OCI-LY1 (cell line): ENCODE measurements at regions not wholly inside any gene's neighbourhood (a gene's known extent, or its start where the extent isn't known, plus 50 kb on each side); places are given as distances from the start of the nearest gene placed in this dataset.
A peak's percentile ranks its signal among the peaks of the same experiment; 100 is the strongest.

Experiments
- H2AFZ ChIP-seq: fragments of 200-600 bp; sonication (generic), shearing (Covaris generic); 2 replicates; pipeline ENCODE4 v1.6.0; 2014; ENCODE audit warnings: antibody characterized with exemption, mild to moderate bottlenecking, low read length
- H3F3A ChIP-seq: fragments of 200-600 bp; sonication (generic), shearing (Covaris generic); 2 replicates; pipeline ENCODE4 v1.6.0; 2014; ENCODE audit warnings: mild to moderate bottlenecking, antibody characterized with exemption, low read length, moderate library complexity; ENCODE audit not compliant: insufficient read depth
- H3K27ac ChIP-seq: fragments of 200-600 bp; sonication (generic); 2 replicates; pipeline ENCODE4 v1.5.1; 2014; ENCODE audit warnings: low read length, mixed run types, mild to moderate bottlenecking, low read depth; ENCODE audit not compliant: poor library complexity, severe bottlenecking
- H3K27me3 ChIP-seq: fragments of 200-600 bp; sonication (generic); 2 replicates; pipeline ENCODE4 v1.6.0; 2014; ENCODE audit warnings: antibody characterized with exemption, mild to moderate bottlenecking, low read length, moderate library complexity; ENCODE audit not compliant: insufficient read depth
- H3K36me3 ChIP-seq: fragments of 200-600 bp; sonication (generic); 2 replicates; pipeline ENCODE4 v1.6.1; 2014; ENCODE audit warnings: mild to moderate bottlenecking, antibody characterized with exemption, low read length, moderate library complexity, mixed read lengths; ENCODE audit not compliant: insufficient read depth
- H3K4me1 ChIP-seq: fragments of 200-600 bp; sonication (generic); 2 replicates; pipeline ENCODE4 v1.5.1; 2014; ENCODE audit warnings: mild to moderate bottlenecking, low read length, moderate library complexity; ENCODE audit not compliant: insufficient read depth, severe bottlenecking
- H3K4me2 ChIP-seq: fragments of 200-600 bp; sonication (generic), shearing (Covaris generic); 2 replicates; pipeline ENCODE4 v1.6.1; 2014; ENCODE audit warnings: low read length
- H3K4me3 ChIP-seq: fragments of 200-600 bp; sonication (generic); 2 replicates; pipeline ENCODE4 v1.5.1; 2014; ENCODE audit warnings: low read length, low read depth, mild to moderate bottlenecking, mixed read lengths; ENCODE audit not compliant: poor library complexity, severe bottlenecking
- H3K79me2 ChIP-seq: fragments of 200-600 bp; shearing (Covaris generic); 2 replicates; pipeline ENCODE4 v1.6.1; 2016; ENCODE audit warnings: mixed run types, low read length, mixed read lengths; ENCODE audit not compliant: insufficient read depth
- H3K9ac ChIP-seq: fragments of 200-600 bp; sonication (generic), shearing (Covaris generic); 2 replicates; pipeline ENCODE4 v1.6.1; 2014; ENCODE audit warnings: mild to moderate bottlenecking, low read length, mixed read lengths
- H3K9me2 ChIP-seq: fragments of 200-600 bp; sonication (generic), shearing (Covaris generic); 2 replicates; pipeline ENCODE4 v1.6.1; 2014; ENCODE audit warnings: low read depth, mild to moderate bottlenecking, low read length, mixed read lengths
- H3K9me3 ChIP-seq: fragments of 200-600 bp; shearing (Covaris generic); 2 replicates; pipeline ENCODE4 v1.6.1; 2014; ENCODE audit warnings: low read length, mixed read lengths
- H4K20me1 ChIP-seq: fragments of 200-600 bp; sonication (generic), shearing (Covaris generic); 2 replicates; pipeline ENCODE4 v1.6.0; 2016; ENCODE audit warnings: mild to moderate bottlenecking, low read length; ENCODE audit not compliant: insufficient read depth
- CTCF ChIP-seq: fragments of 200-600 bp; sonication (generic), shearing (Covaris generic); IDR thresholded peaks from 2 replicates; pipeline ENCODE4 v1.5.1; 2017; ENCODE audit warnings: mild to moderate bottlenecking, antibody characterized with exemption, low read length, moderate library complexity, mixed read lengths
- EZH2 ChIP-seq: fragments of 200-600 bp; sonication (generic), shearing (Covaris generic); IDR thresholded peaks from 2 replicates; pipeline ENCODE4 v1.8.0; 2017; ENCODE audit warnings: borderline replicate concordance, mixed run types, mild to moderate bottlenecking, antibody characterized with exemption, low read length, moderate library complexity, mixed read lengths

GRCh38 chr1:163509114-163509513 is 187.4 kb downstream of the NUF2 start:
- Histone ChIP-seq H3K27ac (peak overlapping the region; percentile 28), H3F3A (no peaks in the 10 kb centered on the region), H3K4me1 (peaks cover 67% of the 10 kb centered on the region), H3K4me3 (no peak overlapping the region), H3K4me2 (no peak overlapping the region), H3K9ac (no peak overlapping the region), H3K36me3 (no peaks in the 10 kb centered on the region), H3K9me2 (no peaks in the 10 kb centered on the region), H3K79me2 (no peaks in the 10 kb centered on the region), H2AFZ (peak overlapping the region; percentile 73; the same call in 1 of the 2 replicates), H4K20me1 (no peaks in the 10 kb centered on the region), H3K27me3 (no peaks in the 10 kb centered on the region), H3K9me3 (no peaks in the 10 kb centered on the region)
- TF ChIP-seq CTCF (no peak), EZH2 (no peak)

- no peaks in the 10 kb centered on the region for H3K9me2 ChIP-seq
- no peaks in the 10 kb centered on the region for H3K9me3 ChIP-seq
- H3K27me3 ChIP-seq: no peaks in the 10 kb centered on the region
- no peak for TF ChIP-seq CTCF
- no peak for TF ChIP-seq EZH2
- no peaks in the 10 kb centered on the region for H3K36me3 ChIP-seq
- no peaks in the 10 kb centered on the region for H3K79me2 ChIP-seq
- H3K9ac ChIP-seq: no peak overlapping the region
- H3K27ac ChIP-seq: no peak overlapping the region
- no peak overlapping the region for H3K4me2 ChIP-seq
- no peaks in the 10 kb centered on the region for H3F3A ChIP-seq
- no peak overlapping the region for H3K4me3 ChIP-seq
- no peak overlapping the region for H2AFZ ChIP-seq
- H4K20me1 ChIP-seq: no peaks in the 10 kb centered on the region
- H3K4me1 ChIP-seq: peaks cover 34% of the 10 kb centered on the region
Observed at GRCh38 chr1:163512349-163512989, 190.7 kb downstream of the NUF2 start.

- no peaks in the 10 kb centered on the region for H4K20me1 ChIP-seq
- no peak overlapping the region for H2AFZ ChIP-seq
- no peak overlapping the region for H3K4me2 ChIP-seq
- peaks cover 20% of the 10 kb centered on the region for H3K4me1 ChIP-seq
- H3K27ac ChIP-seq: no peak overlapping the region
- no peaks in the 10 kb centered on the region for H3F3A ChIP-seq
- no peaks in the 10 kb centered on the region for H3K79me2 ChIP-seq
- no peak overlapping the region for H3K4me3 ChIP-seq
- H3K9me2 ChIP-seq: no peaks in the 10 kb centered on the region
- H3K27me3 ChIP-seq: no peaks in the 10 kb centered on the region
- no peaks in the 10 kb centered on the region for H3K36me3 ChIP-seq
- no peaks in the 10 kb centered on the region for H3K9me3 ChIP-seq
- H3K9ac ChIP-seq: no peak overlapping the region
- no peak for TF ChIP-seq EZH2
- TF ChIP-seq CTCF: no peak
Observed at GRCh38 chr1:163523375-163524029, 201.7 kb downstream of the NUF2 start.
